ENCODE measurements at regions not wholly inside any gene's neighbourhood (a gene's known extent, or its start where the extent isn't known, plus 50 kb on each side); places are given as distances from the start of the nearest gene placed in this dataset.

DNA sequence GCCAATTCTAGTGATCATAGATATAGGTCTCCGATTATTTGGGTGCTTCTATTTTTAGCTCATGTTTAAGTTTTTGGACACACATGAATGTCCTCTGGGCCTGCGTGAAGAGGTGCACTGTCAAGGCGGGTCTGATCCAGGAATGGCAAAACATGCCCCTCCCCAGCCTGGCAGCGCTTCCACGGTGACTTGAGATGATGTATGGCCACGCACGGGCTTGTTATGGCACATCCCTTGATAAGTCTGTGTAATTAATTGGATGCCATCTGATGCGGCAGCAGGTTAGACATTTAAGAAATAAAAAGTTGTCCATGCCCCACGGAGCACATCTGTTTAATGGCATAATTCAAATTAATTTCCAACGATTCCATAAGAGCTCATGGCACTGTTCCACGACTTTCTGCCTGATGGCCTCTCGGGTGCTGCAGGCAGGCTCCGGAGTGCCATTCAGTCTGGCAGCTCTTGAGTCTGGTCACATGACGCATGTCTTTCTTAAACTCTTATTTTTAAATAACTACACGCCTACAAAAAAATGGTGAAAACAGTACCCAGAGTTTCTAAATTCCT, 151.4 kb downstream of the ACKR3 start:
- TF ChIP-seq, protein P1, sequence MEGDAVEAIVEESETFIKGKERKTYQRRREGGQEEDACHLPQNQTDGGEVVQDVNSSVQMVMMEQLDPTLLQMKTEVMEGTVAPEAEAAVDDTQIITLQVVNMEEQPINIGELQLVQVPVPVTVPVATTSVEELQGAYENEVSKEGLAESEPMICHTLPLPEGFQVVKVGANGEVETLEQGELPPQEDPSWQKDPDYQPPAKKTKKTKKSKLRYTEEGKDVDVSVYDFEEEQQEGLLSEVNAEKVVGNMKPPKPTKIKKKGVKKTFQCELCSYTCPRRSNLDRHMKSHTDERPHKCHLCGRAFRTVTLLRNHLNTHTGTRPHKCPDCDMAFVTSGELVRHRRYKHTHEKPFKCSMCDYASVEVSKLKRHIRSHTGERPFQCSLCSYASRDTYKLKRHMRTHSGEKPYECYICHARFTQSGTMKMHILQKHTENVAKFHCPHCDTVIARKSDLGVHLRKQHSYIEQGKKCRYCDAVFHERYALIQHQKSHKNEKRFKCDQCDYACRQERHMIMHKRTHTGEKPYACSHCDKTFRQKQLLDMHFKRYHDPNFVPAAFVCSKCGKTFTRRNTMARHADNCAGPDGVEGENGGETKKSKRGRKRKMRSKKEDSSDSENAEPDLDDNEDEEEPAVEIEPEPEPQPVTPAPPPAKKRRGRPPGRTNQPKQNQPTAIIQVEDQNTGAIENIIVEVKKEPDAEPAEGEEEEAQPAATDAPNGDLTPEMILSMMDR (IDR thresholded peaks at IDR 0.05): no peak
- TF ChIP-seq ZFX (IDR thresholded peaks at IDR 0.05; ENCODE audit: borderline replicate concordance): no peak

Measured in 22Rv1 (cell line).